T47D (cell line): ENCODE measurements at regions not wholly inside any gene's neighbourhood (a gene's known extent, or its start where the extent isn't known, plus 50 kb on each side); places are given as distances from the start of the nearest gene placed in this dataset.

Experiments used
- DNase-seq, 2 experiments: peaks; one replicate each; pipeline versions ENCODE4 v3.0.0 to v3.0.0-alpha.2; 2011 to 2012; ENCODE audit warnings: low read depth in 1 of 2, low spot score in 1 of 2
- JUND ChIP-seq: IDR thresholded peaks from 2 replicates; pipeline ENCODE4 v1.6.1; 2012; ENCODE audit warnings: low read depth
- in situ Hi-C: cut with HindIII; loops from 2 replicates; pipeline ENCODE4 v1.10.0; 2016; ENCODE audit warnings: low sequenced_read_pairs, low pct_unique_long_range_greater_than_20kb

DNA sequence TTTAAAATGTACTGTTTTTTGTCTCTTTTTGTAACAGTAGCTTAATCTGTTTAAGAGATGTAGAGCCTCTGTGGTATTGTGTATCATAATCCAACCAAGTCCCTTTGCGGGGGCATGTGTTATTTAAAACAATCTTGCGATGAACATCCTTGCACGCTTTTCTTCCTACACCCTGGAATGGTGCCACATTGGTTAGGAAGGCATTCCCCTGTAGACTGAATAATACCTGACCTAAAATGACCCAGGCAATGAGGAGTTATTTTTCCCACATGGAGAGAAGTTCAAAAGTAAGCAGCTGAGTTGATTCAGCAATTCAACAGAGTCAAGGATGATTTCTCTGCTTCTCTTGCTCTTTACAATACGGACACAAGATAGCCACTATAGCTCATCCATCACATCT is 142.0 kb upstream of the PMEPA1 start:
- in situ Hi-C loops = no loop called here
- DNase-seq = no peak
- TF ChIP-seq JUND = no peak

DNA sequence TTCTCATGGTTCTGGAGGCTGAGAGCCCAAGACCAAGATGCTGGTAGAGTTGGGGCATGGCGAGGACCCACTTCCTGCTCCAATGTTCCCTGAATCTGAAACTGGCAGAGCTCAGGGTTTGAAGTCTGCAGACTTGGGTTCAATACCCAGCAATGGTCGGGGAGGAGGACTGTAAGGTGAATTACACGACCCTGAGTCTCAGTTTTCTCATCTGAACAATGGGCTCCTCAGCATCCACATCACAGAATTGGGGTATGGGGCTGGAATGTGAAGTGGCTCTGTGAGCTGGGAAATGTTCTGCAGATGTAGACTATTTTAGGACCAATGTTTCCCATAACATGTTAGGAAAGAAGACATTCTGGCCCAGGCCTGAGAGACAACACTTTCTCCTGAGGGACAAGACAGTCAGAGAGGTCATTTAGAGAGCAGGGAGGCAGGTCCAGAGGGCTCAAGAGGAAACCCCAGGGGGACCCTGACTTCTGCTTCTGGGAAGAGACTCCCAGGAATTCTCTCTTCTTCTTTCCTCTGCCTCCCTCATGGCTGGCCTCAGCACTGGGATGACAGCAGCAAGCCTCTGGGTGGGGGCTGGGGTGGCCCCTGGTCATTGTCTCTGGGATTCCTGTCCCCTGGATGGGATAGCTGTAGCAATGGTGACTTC is 141.3 kb upstream of the PMEPA1 start:
- no peak for TF ChIP-seq JUND
- in situ Hi-C loops = no loop called here
- DNase-seq = no peak

DNA sequence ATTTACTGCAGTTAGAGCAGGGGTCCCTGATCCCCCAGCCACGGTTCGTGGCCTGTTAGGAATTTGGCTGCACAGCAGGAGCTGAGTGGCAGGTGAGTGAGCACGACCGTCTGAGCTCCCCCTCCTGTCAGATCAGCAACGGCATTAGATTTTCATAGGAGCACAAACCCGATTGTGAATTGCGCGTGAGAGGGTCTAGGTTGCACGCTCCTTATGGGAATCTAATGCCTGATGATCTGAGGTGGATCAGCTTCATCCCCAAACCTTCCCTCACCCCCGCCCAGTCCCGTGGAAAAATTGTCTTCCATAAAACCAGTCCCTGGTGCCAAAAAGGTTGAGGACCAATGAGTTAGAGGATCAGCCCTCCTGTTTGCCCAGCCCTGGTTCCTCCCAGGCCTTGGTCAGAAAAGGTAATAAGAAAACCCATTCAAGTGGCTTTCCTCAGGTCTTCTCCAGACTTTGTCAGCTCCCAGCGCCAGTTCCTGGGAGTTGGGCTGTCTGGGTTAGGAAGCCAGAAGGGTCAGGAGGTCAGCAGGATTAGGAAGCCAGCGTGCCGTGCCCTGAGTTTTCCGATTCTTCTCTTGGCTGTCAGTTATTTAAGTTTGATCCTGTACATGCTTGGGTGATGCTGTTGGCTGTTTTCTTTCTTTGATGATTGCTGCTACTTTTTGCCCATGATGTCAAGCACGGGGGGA is 139.9 kb upstream of the PMEPA1 start:
- TF ChIP-seq JUND = no peak
- in situ Hi-C loops = no loop called here
- DNase-seq = no peak

DNA sequence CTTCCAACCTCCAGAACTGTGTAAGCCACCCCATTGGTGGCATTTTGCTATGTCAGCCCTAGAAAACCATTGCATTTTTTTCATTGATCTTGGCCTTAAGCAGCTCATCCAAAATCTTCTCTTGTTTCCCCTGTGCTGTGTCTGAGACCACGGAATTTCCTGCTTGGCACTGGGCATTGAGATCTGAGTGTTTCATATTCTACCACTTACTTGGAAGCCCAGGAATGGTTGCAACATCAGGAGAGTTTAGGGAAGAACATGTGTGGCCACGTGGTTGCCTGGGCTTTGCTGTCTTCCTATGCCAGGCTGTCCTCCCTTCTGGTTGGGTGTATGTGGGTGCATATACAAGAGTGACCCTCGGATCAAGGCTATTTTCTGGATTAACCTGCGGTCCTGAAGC is 139.3 kb upstream of the PMEPA1 start:
- in situ Hi-C loops = no loop called here
- DNase-seq = no peak
- no peak for TF ChIP-seq JUND

DNA sequence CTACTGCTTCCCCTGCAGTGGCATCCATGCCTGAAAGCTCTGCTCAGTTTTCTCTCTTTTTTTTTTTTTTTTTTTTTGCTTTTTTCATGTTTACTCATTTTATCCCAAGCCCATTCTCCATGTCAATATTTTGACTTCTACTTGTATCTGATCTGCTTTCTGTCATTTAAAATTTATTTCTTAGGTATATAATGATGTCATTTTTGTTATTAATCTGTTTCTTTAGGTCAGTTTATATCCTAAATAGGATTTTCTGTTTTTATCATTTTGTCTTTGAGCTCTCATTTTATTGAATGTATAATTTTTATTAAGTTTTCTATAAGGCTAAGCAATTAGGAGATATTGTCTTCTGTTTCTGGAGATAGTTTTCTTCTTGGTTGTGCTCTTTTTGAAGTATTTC is 138.5 kb upstream of the PMEPA1 start:
- no peak for TF ChIP-seq JUND
- in situ Hi-C loops = no loop called here
- no peak for DNase-seq

DNA sequence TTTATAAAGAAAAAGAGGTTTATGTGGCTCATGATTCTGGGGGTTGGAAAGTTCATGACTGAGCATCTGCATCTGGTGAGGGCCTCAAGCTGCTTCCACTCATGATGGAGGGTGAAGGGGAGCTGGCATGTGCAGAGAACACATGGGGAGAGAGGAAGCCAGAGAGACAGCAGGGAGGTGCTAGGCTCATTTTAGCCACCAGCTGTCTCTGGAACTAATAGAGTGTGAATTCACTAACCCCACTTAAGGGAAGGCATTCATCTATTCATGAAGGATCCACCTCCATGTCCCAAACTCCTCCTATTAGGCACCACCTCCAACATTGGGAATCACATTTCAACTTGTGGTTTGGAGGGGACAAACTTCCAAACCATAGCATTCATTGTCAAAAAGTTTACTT is 137.3 kb upstream of the PMEPA1 start:
- no peak for DNase-seq
- in situ Hi-C loops = no loop called here
- no peak for TF ChIP-seq JUND

DNA sequence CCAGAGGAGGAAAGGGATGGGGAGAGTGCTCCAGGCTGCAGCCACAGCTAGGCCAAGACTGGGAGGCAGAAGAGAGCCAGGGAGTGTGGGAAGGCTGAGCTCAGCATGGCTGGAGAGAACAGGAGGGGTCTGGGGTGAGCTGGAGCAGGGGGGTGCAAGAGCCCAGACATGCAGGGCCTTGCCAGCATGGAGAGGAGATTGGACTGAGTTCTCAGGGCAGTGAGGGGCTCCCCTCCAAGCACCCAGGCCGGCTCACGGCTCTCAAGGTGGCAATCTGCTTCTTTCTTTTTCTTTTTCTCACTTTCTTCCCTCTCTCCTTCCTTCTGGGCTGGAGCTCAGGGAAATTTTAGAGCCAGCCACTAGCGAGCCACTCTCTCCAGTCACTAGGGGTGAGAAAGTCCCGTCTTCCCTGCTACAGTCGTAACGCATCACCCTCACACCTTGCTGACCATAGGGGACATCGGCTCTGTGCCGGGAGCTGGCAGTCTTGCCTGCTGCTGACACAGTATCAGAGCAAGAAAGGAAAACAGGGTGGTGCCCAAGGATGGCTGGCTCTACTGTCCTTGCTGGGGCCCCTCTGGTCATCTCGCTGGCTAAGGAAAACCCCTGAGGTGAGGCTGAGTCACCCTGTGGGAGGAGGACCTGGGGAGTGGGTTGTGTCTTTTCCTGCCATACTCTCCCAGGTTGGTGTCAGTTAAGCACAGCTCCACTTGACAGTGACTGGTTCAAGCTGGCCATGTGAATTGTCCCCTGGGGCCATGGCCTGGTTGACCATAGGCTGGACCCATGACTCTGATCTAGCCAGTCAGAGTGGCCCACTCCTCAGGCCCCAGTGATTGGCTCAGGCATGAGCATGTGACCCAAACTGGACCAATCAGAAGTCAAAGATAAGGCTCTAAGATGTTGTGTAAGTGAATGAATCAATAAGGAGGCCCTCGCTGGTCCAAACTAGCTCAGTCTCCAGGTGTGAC is 135.1 kb upstream of the PMEPA1 start:
- TF ChIP-seq JUND = no peak
- no peak for DNase-seq
- in situ Hi-C loops = no loop called here

DNA sequence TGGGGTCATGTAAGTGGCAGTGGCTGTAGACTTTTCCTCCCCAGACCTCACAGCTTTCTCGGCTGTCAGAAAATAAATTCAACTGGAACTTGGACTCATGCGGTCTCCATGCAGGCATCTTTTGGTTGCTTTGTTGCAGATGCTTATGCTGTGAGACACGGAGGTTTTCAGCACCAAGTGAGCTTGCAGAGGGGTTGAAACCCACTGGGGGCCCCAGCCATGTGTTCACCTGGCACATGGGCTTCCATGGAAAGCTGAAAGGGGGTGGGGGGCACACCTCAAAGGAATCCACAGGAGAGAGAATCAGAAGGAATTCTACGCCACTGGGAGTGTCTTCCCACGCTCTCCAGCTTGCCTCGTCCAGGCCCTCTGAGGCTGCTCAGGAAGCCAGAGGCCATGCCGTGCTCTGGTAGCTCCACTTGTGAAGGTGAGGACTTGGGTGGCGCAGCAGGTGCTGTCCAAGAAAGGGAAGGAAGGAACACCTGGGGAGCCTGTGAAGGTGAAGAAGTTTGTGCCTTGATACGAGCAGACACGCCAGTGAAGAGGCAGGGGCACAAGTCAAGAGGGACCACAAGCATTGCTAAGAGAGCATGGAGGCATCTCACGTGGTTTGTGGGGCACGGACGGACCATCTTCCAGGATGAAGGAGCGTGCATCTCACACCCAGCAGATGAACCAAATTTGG is 134.3 kb upstream of the PMEPA1 start:
- in situ Hi-C loops = no loop called here
- DNase-seq = no peak
- no peak for TF ChIP-seq JUND

DNA sequence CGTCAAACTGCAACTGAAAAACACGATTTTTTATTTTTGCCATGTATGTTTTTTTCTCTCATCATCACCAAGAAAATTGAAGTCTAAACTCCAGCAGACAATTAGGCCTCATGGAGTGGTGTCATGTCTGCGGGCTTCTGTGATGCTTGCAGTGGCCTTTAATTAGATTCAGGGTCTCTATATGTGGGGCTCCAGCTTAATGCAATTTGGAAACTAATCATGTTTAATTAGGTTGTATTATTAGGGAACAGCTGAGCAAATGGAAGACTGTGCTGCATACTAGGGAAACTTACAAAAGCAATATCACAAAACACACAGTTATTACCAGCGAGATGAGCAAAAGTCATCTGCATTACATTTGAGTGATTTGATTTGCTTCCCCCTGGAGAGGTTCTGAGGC is 132.9 kb upstream of the PMEPA1 start:
- DNase-seq = no peak
- TF ChIP-seq JUND = no peak
- in situ Hi-C loops = no loop called here

DNA sequence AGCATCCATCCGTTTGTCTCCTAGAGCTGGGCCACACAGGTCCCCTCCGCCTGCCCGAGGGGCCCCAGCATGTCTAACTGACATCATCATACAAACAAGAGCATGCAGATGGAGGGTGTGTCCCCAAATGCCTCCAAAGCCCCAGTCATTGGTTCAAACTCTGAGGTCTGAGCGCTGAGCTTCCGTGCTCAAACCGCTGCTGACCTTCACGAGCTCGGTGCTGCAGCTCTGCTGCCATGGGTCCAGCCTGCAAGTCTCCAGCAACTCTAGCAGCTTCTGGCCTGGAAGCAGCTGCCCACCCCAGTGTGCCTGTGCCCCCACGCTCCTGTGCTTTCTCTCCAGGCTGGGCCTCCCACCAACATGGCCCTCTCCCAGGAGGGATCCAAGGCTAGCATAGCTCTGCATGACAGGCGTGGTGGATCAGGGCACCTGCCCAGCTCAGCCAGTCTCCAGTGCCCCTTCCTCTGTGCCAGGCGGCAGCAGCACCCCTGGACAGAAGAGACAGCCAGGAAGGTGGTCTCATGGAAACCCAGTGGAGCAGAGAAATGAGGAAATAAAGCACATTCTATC is 131.6 kb upstream of the PMEPA1 start:
- TF ChIP-seq JUND = no peak
- in situ Hi-C loops = no loop called here

DNA sequence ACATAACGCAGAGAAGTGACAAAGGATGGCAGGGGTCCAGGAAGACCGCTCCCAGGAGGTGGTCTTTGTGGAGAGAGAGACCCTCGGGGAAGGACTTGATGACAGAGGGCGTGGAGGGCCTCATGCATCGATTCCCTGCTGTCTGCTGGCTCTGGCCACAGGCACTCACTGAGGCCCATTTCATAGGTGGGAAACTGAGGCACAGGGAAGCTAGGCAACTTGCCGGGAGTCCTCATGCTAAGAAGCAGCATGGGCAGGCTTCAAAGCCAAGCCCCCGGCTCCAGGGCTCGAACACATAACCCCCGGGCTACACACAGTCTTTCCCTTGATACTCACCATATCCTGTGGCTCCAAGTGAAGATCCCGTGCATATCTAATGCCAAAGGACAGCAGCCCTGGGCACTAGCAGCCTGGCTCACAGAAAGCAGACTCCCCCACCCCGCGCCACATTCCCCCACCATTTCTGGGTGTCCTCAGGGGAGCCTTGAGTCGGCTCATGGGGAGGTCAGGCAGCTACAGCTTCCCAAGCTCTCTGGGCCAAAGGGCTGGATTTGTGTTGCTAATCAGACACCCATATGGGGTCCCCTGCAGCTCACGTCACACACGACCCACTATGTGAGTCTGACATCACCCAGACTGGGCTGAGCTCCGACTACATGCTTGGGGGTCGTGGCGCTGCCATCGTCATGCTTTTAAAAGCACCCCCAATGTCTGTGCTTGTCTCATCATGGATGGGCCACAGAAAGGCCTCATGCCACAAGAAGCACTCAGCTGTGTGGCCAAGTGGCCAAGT is 130.9 kb upstream of the PMEPA1 start:
- DNase-seq = no peak
- in situ Hi-C loops = no loop called here
- TF ChIP-seq JUND = no peak

More for the DNA sequence above, 131.6 kb upstream of the PMEPA1 start:
- no peak for DNase-seq
